CD4-positive, alpha-beta T cell treated with Interleukin-12 subunit alpha and Interleukin-12 subunit beta, for 1 hour (primary cell): ENCODE measurements at regions not wholly inside any gene's neighbourhood (a gene's known extent, or its start where the extent isn't known, plus 50 kb on each side); places are given as distances from the start of the nearest gene placed in this dataset.
A peak's percentile ranks its signal among the peaks of the same experiment; 100 is the strongest.

ENCODE experiments used
- DNase-seq: peaks from one replicate; pipeline ENCODE4 v3.0.0-alpha.2; 2020

DNA sequence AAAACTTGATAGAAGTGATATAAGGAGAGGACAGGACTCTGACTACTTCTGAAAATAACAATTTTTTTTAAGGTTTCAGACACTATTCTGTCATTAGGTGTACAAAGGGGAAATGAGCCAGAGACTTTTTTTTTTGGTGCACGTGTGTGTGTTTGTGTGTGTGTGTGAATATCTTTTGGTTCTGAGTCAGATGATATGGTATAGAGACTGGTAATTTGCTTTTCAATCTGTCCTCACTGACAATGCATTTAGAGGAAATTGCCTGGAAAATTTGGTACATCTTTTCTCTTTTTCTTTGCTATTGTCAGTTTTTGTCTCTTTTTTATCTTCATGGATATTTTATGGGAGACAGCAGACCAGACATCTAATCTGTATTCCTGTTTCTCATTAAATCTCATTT, 59.3 kb downstream of the DDIT4L start:
- DNase-seq = no peak

DNA sequence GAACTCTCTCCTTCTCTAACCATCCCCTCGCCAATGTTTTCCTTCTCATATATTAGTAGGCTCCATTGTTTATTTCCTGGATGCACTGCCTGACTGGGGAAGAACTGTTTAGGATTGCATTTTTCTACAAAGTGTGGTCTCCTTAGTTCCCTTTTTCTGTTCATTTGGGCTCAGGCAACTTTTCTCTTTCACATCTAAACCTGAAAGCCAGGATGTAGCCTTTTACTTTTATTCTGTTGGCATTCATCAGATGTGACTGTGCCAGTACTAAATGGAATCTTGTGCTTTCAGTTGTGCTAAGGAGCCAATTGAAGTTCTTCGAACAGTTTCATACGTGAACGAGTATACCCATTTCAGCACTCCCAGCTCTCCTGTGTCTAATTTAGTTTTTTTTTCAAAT, 59.8 kb downstream of the DDIT4L start:
- DNase-seq = no peak

DNA sequence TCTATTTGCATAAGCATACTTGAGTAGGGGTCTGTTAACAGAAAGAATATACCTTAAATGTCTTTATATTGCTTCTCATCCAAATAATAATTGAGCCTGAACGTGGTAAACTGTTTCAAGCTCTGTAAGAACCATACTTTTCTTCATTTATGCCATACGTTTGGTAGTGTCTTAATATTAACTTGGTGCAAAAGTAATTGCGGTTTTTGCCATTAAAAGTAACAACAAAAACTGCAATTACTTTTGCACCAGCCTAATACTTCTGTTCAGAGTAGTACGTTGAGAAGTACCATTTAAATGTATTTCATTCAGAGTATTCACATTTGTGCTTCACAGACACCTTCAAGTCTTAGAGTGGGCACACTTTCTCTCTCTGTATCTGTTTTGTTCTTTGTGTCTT, 60.5 kb downstream of the DDIT4L start:
- no peak for DNase-seq

DNA sequence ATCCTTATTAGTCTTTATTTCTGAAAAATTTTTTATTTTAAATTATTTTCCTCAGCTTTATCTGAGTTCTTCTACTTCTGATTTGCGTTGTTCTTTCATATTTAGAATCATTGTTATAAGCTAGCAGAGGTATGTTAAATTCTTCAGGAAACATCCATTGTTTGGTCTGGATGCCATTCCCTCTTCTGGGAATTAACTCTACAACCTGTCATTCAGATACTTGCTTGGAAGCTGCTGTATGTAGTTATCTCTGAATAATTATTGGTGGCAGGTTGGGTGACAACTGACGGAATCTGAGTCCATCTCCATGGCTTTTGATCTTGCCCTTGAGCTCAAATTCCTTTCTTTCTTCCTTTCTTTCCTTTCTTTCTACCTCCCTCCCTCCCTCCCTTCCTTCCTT, 61.9 kb downstream of the DDIT4L start:
- no peak for DNase-seq

DNA sequence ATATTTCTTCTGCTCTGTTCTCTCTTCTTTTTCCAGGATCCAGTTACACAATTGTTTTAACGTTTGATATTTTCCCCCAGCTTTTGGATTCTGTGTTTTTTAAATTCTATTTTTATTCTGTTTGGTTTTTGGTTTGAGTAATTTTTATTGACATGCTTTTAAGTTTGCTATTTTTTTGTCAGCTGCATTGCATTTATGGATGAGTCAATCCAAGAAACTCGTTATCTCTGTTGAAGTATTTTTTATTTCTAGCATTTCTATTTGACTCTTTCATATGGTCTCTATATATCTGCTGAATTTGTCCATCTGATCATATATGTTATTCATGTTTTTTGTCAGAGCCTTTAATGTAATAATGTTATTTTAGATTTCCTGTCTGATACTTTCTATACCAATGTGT, 65.6 kb downstream of the DDIT4L start:
- DNase-seq = no peak

DNA sequence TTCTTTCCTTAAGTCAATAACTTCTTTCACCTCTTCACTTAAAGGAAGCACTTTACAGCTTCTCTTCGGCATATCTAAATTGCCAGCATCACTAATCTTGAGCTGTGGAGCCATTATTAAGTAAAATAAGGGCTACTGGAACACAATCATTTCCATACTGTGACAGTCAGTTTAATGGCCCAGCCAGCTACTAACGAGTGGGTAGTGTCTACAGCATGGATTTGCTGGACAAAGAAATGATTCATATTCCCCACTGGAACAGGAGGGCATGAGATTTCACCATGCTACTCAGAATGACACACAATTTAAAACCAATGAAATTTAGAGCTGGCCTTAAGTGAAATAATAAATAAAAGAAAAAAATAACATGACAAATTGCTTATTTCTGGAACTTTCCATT, 72.1 kb downstream of the DDIT4L start:
- DNase-seq = no peak

DNA sequence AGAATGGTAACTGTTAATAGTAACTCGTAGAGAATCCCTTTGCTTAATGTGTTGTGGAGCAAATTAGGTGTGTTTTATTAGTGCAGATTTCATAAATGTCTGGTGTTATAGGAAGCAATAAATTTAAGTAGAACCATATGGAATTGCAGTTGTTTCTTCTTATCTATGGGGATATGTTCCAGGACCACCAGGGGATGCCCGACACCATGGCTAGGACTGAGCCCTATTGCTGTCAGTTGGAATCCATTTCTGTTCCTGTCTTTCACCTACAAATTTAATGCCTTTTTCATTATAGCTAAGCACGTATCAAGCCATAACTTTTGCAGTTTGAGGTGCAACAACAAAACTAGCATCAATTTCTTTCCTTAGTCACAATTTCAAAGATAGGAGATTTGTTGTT, 72.5 kb downstream of the DDIT4L start:
- DNase-seq = no peak

DNA sequence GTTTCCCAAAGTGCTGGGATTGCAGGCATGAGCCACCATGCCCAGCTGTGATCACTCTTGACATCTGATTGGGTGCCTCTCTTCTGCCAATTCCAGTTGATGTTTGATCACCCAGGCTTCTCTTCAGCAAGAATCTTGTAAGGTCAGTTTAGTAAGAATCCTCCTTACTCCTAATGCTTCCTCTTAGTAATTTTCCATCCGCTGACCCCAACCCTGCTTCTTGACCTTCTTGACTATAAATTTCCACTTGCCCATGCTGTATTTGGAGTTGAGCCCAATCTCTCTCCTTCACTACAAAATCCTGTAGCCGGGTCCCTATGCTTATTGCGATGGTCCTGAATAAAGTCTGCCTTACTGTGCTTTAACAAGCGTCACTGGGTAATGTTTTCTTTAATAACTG, 75.4 kb downstream of the DDIT4L start:
- no peak for DNase-seq

DNA sequence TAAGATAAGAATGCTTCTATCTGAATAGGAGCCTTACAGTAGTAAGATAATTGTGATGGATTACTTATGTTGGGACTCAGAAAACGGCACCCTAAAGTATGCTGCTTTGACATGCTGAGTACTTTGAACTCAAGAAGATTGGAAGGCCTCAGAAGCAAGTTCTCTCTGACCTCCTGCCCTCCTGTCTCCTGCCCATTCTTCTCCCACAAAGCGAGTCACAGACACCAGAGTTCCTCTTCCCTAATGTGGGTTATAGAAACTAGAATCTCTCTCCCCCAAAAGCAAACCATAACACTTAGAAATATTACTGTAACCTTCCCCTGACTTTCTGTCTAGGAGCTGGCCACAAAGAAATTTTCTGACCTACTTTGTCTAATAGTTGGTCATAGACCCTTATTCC, 76.5 kb downstream of the DDIT4L start:
- no peak for DNase-seq

DNA sequence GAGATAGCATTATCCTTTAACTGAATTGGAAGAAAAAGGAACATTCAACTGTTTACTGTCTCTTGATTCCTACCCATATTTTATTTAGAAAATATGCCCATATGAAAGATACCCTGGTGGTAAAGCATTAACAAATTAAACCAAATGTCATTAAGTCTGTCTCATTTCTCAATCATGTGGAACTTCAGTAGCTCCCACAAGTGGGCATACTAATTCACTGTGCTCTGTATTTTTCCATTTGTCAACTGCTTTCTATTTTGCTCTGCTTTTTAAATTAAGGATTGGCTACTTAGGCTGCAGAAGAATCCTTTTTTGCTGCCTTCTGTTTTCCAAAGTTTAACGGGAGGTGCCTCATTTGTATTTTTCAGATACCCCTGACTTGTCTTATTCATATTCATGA, 77.2 kb downstream of the DDIT4L start:
- no peak for DNase-seq

DNA sequence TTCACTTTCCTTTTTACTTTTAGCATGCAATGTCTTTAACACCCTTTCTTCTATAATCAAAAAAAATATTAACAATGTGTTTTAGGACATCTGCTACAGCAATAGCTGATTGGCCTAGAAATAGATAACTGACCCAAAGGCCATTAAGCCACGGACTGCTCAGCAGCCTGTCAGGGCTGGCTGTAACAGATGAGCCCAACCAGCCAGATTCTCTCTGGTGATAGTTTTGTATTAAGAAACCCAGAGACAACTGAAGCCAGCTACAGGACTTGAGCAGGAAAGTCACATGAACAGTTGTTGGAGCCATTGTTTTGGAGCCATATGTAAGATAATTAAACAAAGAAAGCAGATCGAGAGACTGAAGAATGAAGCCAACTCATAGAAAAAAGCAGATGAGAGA, 80.3 kb downstream of the DDIT4L start:
- DNase-seq = no peak

DNA sequence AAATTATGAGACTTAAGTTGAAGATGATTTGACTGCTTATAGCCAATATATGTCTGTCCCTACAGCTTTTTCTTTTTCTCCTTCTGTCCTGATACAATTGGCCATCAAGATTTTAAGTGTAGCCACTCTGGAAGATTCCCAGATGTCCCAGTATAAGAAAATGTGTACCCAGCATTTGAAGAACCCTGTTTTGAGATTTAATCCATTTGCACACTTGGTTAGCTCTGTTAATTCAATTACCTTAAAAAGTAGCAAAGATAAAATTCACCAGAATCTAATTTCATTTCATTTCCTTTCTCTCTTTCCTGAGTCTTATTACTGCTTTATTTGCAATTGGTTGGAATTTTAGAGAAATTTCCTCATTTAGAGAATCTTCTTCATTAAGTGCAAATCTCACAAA, 81.4 kb downstream of the DDIT4L start:
- DNase-seq = no peak

DNA sequence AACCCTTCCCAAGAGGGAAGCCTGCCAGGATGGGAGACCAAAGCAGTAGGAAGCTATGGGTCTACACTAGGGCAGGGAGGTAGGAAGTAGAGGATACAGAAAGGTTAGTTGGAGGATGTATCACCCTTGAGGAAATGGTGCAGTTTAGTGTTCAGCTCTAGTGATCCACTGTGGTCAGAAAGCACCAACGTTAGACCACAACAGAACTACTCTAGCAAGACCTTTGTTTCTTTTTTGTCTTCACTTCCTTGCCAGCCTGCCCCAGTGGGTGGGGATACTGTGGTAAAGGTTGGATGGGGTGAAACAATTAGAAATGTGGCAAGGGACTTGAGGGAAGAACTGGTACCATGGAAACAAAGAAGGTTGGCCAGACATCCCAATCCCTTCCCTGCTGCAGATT, 83.3 kb downstream of the DDIT4L start:
- peak; percentile 28 for DNase-seq

DNA sequence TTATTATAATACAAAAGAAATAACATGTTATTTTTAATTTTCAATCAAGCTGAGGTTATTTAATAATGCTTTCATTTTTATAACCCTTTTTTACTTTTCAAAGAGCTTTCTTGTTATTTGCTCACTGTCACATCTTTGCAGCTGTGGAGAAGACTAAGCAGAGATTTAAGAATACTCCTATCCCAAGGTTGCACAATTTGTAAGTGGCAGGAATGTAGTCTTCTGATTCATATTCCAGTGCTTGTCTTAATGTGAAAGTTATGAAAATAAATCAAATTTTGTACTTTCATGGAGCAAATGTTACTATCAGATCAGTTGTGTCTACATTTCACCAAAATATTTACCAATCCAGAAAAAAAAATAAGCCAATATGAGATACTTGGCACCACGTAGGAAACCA, 86.6 kb downstream of the DDIT4L start:
- no peak for DNase-seq

DNA sequence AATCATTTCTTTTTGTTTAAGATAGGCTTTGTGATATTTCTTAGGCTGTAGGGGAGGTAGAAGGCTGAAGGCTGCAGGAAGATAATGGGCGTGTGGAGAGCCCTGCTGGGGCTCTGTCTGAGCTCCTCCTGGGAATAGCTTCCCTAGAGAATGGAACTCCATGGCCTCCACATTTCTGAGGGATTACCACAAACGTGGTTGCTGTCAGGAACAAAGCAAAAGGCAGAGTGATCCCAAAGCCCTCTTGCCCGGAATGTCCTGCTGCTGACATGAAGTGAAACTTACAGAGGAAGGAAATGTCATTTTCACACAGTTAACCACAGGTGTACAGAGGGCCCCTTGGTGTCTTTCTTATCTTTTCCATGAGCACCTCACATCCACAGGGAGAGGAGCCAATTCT, 89.3 kb downstream of the DDIT4L start:
- DNase-seq = peak; percentile 10

DNA sequence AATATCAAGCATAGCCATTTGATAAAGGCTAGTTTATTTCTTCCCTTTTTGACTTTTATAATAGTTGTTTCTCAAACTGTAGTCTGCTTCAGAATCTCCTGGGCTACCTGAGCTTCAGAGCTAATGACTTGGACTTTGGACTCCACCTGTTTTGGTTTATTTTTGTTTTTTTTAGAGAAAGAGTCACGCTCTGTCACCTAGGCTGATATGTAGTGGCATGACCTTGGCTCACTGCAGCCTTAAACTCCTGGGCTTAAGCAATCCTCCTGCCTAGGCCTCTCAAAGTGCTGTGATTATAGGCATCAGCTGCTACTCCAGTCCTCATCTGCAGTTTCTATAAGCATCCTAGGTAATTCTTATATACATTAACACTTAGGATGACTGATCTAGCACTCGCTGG, 90.5 kb downstream of the DDIT4L start:
- DNase-seq = no peak

DNA sequence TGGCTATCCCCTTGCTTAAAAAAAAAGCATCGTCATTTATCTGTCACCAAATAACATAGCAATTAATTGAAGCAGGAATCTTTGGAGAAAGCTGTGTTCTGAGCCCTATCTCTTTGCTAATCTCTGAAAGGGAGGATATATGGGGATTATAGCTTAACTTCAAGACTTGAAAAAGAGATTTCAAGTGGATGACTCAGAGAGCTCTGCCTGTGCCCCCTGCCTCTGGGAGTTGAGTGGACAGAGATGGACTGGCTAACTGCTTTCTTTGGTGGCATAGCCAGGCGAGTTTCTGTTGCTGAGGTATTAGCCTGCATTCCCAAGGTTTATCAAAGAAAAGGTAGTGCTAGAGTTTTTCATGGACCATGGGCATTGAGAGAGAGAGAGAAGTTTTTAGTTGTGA, 91.6 kb downstream of the DDIT4L start:
- DNase-seq = no peak

DNA sequence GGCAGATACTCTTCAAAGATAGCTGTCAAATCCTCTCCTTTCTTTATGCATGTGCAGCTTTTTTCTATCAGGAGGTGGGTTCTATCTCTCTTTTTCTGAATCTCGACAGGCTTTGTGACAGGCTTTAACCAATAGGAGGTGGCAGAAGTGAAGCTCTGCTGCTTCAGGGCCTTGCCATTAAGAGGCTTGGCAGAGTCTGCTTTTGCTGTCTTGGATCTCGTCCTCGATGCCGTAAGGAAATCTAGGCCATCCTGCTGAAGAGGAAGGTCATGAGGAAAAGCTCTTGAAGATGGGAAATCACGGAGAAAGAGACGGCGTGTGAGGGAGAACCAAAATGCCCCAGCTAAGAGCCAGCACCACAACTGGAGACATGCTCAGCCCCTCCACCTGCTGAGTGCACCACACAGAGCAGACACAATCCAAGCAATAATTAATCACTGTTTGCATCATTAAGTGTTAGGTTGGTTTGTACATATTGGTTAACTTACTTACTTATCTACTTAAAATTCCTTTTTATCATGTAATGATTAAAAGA, 92.2 kb downstream of the DDIT4L start:
- DNase-seq = no peak

DNA sequence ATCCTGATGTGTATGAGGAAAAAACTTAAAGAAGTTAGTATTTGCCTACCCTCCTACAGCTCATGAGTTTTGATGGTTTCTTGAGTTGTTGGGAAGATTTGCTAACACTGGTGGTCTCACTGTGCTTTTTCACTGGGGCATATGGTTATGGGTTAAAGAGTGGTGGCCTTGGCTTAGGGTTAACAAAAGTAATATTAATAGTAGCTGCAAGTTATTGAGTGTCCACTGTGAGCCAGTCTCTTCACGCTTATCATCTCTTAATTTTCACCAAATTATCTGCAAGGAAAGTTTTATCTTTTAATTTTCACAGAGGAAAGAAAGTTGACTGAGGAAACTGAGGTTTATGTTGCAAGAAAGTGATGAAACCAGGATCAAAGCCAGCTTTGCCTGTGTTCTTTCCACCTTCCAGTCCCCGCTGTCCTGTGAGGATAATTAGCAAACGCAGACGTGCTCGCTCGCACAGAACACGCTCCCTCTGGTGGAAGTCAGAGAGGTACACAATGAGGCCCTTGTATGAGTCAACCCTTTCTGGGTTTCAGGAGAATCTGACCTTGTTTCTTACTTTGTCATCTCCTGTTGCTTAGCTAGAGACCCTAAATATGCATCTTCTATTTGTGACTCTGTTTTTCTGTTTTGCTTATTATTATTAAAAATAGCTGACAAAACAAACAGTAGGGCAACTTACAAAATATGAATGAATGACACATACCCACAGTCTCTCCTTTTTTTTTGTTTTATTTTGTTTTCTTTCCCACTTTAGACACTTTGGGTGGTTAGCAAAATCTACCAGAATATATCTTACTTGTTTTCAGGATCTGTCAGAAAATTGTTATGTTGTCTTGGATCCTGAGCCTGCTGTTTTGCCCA, 94.3 kb downstream of the DDIT4L start:
- peak; percentile 62 for DNase-seq

DNA sequence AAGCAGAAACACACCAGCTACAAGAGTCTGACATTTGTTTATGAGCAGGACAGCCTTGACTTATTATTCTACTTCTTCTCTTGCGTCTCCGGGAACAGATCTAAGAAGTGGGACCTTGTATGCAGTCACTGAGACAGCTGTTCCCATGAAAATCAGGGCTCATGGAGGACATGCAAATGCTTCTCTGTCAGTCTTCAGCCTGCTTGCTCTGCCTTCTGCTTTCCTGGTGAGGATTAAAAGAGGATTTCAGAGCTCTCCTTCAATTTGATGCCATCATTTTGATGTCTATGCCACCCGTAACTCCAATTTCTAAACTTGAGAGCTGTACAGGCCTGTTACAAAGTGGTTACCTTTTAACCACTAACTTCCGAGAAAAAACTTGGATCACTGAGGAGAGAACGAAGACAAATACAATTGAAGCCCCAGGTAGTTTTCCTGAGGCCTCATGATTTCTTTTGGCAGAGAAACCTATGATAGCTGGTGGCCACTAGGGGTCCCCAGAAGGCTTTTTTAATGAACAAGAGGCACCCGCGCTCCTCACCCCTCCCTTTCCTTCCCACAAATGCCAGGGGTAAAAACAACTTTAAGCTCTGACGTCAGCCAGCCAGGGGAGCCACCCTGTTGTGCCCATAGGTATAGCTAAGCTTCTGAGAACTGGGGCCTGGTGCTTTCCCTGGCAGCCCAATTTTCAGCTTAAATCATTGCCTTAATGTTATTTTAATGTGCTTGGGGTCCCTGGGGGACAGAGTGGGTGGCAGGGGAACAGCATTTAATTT, 97.0 kb downstream of the DDIT4L start:
- DNase-seq = peak; percentile 93

DNA sequence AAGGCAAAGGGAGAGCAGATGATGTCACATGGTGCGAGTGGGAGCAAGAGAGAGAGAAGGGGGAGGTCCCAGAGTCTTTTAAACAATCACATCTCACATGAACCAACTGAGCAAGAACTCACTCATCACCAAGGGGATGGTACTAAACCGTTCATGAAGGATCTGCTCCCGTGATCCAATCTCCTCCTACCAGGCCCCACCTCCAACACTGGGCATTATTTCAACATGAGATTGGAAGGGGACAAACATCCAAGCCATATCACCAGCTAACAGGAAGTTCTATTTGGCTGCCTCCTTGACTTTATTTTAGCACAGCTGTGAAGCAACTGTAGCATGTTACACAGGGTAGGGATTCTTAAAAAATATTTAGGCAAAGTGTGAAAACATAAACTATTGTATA, 102.5 kb downstream of the DDIT4L start:
- DNase-seq = no peak

DNA sequence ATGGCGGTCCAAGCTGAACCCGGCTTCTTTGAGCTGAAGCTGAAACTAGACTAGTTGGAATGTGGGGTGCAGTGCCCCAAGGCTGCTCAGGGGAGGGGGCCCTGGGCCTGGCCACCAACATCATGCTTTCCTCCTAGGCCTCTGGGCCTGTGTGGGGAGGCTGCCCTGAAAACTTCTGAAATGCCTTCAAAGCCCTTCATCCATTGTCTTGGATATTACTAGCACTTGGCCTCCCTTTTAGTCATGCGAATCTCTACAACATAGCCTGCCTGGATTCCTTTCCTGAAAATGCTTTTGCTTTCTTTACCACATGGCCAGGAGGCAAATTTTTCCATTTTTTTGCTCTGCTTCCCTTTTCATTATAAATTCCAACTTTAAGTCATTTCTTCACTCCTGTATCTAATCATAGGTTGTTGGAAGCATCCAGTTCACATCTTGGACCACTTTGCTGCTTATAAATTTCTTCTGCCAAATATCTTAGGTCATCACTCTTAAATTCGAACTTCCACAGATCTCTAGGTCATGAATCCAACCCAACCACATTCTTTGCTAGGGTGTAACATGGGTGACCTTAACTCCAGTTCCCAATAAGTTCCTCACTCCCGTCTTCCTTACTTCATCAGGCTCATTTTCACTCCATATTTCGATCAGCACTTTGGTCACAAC, 103.4 kb downstream of the DDIT4L start:
- no peak for DNase-seq

DNA sequence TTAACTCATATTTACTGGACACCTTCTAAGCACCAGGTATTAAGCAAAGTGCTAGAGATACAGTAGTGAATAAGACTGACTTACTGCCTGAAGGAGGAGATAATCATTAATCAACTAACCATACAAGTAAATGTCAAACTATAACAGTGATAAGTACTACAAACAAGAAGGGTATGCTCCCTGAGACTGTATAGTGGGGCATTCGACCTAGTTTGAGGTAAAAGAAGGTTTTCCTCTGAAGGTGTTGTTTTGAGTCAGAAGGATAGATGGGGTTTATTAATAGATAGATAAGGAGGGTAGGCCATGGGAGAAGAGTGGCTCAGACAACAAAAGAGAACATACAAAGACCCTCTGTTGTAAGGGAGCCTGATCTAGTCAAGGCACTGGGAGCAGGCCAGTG, 105.4 kb downstream of the DDIT4L start:
- DNase-seq = no peak

DNA sequence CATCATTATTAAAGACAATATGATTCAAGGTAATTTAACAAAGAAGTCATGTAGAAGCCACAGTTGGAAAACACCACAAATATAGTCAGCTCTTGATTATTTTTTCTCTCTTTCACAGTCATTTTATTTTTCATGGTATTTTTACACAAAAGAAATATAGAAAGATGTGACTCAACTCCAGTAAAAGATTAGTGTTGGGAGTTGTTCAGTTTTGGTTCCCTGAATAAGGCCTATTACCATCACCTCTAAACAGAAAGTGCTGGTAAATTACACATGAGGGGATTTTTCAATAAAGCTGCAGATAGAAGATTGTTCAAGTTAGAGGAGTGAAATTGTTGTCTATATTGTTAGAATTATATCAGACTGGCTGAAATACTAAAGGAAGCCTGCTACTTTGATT, 107.0 kb downstream of the DDIT4L start:
- DNase-seq = no peak
